Right renal cortex interstitium (tissue), 3 donors: ENCODE measurements at regions not wholly inside any gene's neighbourhood (a gene's known extent, or its start where the extent isn't known, plus 50 kb on each side); places are given as distances from the start of the nearest gene placed in this dataset.

Experiments
- DNase-seq, 3 donors: peaks; one replicate each; pipeline ENCODE4 v3.0.0-alpha.2; 2013; ENCODE audit warnings: low read depth in 3 of 3, low spot score in 2 of 3

DNA sequence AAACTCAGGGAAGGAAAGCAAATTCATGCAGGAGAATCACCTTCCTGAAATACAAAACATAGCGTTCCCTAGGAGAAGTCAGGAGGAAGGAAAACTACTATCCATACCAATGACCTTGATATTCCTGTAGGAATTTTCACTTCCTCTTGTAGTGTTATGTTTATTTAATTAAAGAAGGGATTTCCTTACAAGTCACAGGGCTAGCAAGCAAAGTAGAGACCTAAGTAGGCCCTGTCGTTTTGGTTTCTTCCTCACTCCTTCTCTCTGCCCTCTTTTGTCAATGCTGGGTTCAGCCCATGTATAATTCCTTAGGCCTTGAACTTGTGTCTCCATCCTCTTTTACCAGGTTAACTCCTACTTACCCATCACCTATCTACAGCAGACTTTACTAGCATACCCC lies 435.2 kb upstream of the LRATD1 start:
- no peak for DNase-seq

GRCh38 chr2:14199040-14199439 lies 433.5 kb upstream of the LRATD1 start:
- no peak for DNase-seq

DNA sequence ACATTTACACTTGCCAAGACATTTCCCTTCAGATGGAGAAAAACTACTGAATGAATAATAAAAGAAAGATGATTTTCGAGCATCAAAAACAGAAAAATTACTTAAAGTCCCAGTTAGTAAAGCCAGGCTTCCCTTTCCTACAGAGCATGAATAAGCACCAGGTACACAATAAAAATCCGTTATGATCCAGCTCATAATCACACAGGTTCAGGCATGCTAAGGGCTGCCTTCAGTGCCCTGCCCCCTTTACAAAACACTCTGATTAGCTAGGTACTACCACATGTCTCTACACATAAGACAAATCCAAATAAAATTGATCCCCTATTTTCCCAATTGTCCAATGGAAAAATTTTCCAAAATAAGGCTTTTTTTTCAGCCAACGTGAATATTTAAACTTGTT lies 413.2 kb upstream of the LRATD1 start:
- no peak for DNase-seq

- no peak for DNase-seq
Measured at GRCh38 chr2:14220101-14220500, 412.4 kb upstream of the LRATD1 start.

DNA sequence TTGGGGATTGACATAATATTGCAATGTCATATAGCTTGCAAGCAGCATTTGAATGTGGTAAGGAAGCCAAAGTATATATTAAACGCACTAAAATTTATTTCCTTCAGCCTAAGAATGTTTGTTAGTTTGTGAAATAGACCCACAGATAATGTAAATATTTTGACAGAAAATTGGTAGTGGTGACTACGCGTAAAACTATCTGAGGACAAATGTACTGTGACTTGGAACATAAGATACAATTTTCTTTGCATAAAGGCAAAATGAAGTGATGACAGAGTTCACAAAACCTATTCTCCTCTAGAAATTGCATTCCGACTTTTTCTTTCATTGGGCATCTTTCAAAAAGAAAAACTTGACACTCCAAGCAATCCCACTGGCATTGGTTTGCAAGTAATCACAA lies 411.1 kb upstream of the LRATD1 start:
- DNase-seq, result no peak

GRCh38 chr2:14223576-14223975 lies 408.9 kb upstream of the LRATD1 start:
- no peak for DNase-seq

DNA sequence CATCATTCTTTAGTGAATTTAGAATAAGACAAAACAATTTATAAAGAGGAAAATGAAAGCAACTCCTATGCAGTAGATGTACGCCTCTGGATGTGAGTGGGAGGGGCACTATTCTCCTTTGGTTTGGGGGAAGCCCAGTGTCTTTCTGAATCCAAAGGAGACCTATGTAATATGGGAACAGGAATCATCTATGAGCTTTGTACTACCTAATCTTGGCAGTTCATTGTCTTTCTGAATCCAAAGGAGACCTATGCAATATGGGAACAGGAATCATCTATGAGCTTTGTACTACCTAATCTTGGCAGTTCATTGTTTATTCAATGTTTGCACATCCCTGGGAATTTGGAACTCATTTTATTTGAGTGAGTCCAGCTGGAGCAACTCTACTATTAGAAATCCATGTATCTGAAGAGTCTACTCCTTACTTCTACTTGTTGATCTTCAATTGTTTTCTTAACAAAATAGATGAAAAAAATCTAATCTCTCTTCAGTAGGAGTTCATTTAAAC lies 401.1 kb upstream of the LRATD1 start:
- no peak for DNase-seq

DNA sequence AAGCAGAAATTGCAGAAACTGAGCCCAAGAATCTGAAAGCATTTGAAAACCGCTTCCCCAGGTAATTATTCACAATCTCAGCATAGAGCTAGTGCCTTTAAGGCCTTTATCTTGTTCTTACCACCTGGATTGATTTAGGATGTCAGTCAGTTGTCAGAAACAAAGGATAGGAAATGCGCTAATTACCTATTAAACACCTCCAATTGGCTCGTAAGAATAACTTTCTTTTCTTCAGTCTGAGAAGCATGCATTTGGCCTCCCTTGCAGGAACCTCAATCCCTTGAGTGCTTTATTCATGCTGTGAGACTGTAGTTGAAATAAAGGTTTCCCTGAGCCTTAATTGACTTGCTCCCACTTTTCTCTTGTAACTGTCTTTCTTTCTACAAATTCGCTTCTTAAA lies 400.3 kb upstream of the LRATD1 start:
- DNase-seq, result no peak

GRCh38 chr2:14234911-14235310 lies 397.6 kb upstream of the LRATD1 start:
- no peak for DNase-seq

DNA sequence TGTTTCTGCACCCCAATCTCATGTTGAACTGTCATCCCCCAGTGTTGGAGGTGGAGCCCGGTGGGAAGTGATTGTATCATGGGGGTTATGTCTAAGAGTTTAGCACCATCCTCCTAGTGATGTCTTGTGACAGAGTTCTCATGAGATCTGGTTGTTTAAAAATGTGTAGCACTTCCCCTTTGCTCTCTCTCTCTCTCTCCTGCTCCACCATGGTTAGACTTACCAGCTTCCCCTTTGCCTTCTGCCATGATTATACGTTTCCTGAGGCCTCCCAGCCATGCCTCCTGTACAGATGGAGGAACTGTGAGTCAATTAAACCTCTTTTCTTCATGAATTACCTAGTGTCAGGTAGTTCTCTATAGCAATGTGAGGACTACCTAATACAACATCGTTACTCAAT lies 396.9 kb upstream of the LRATD1 start:
- no peak for DNase-seq

- no peak for DNase-seq
Measured at GRCh38 chr2:14237902-14238301, 394.6 kb upstream of the LRATD1 start.

DNA sequence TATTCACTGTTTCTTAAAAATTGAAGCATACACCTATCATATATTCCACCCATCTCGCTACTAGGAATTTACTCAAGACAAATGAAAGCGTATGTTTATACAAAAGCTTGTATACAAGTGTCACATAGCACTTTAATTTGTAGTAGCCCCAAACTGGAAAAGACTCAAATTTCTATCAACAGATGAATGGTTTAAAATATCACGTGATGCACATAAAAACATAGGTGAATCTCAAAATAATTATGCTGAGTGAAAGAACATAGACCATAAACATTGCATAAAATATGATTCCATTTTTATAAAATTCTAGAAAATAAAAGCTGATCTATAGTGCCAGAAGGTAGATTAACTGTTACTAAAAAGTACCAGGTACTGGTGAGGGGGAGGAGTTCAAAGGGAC lies 392.9 kb upstream of the LRATD1 start:
- no peak for DNase-seq

- DNase-seq, result no peak
Measured at GRCh38 chr2:14240868-14241267, 391.6 kb upstream of the LRATD1 start.

DNA sequence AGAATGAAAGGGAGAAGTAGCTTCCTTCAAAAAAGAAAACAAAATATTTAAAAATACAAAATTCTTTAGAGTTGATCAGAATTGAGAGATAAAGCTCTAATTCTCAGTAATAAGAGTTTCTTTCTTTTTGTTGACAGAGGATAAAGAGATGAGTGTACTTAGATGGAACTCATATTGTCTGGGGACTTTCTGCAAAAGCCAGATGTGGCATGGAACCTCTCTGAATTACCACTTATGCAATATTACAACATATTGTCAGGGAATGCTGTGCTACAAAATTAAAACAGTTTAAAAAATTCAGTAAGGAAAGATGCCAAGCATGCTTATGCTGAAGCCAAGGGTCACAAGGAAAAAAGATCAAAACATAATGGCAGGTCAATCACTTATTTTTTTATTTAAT lies 386.6 kb upstream of the LRATD1 start:
- no peak for DNase-seq

DNA sequence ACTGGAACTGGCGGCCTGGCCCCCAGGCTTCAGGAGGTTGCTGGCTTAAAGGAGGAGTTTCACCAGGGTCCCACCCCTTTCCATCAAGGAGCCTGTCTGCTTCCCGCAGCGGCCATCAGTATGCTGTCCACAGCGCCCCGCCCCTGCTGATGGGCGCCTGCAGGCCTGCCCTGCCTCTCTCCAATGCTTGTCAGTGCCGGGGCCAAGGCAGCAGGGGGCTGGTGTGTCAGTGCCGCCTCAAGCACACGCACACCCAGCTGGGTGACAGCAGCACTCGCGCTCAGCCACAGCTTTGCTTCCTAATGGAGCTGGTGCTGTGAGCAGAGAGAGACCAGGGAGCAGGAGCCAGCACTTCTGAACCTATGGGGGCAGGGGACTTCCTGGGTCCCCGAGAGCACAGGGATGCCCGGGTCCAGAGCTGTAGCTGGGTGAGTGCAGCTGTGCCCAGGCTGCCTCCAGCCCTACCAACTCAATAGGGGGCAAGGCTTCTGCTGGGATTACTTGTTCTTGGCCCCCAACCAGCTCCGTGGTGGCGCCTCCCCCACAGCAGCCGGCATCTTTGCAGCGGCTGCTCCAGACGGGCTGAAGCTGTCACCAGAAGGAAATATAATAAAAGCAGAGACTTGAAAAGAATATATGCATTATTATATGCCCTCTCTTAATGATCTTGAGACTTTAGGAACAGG lies 377.2 kb upstream of the LRATD1 start:
- DNase-seq, result no peak

GRCh38 chr2:14256890-14257289 lies 375.6 kb upstream of the LRATD1 start:
- DNase-seq, result no peak

- DNase-seq, result no peak
Measured at GRCh38 chr2:14257801-14258507, 374.6 kb upstream of the LRATD1 start.

- DNase-seq, result no peak
Measured at GRCh38 chr2:14261771-14262170, 370.7 kb upstream of the LRATD1 start.

DNA sequence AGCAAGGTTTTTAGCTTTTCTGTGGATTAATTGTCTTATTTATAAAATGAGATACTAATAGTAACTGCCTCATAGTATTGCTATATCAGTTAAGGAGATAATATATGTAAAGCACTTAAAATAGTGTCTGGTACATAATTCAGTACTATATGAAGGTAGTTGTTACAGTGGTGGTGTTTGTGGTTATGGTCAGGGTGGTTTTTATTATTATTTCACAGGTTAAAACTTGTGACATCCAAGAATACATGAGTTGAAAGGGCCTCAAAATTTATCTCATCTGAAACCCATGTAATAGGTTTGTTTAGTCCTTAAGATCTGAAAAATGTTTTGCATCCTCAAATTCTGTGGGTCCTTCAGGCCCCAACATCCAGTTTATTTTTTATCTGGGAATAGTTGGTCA lies 369.5 kb upstream of the LRATD1 start:
- no peak for DNase-seq

DNA sequence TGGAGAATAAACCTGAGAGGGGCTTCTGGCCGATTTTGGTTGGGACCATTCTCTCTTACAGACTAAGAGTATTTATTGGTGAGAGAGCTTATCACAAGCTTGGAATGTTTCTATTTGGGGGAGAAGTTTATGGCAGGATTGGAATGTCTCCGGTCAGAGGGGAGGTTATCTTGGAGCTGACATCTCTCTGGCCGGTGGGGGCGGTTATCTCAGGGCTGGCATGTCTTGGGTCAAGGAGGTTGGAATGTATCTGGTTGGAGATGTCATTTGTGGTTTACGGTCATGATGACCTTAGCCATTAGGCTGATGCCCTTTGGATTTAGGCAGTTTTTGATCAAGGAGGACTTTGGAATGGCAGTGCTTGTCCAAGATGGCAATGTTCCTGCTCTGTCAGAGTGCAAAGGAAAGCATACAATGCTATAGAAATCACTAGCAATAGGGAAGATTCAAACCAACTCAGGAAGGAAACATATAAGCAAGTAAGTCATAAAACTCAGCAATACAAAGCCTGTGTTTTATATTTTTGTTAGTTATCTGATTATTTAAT lies 362.4 kb upstream of the LRATD1 start:
- no peak for DNase-seq

DNA sequence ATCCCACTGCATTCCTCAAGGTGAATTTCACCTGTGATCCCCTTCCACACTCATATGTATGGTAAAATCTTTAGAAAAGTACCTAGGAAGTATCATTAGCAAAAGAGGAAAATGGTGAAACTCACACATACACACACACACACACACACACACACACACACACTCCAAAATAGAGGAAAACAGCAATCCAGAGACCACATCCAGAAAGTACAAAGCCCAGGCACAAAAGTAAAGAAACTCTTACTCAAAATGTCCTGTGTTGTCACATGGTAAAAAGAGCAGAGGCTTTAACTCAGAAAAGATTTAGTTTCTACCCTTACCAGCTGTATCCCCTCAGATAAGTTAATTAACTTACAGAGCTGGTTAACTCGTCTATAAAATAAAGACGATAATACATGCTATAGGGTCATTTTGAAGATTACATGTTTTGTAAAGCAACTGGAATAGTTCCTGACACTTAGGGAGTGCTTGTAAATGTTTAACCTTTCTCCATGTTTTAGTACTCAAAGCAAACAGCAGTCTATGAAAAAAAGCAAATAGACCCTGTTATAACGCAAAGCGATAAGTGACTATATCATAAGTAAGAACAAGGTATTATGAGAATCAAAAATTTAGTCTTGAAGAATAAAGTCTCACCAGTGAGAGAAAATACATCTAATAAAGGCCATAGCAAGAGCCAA lies 360.0 kb upstream of the LRATD1 start:
- no peak for DNase-seq

- DNase-seq, result no peak
Measured at GRCh38 chr2:14273650-14274049, 358.9 kb upstream of the LRATD1 start.
